ENCODE measurements at regions not wholly inside any gene's neighbourhood (a gene's known extent, or its start where the extent isn't known, plus 50 kb on each side); places are given as distances from the start of the nearest gene placed in this dataset.

DNA sequence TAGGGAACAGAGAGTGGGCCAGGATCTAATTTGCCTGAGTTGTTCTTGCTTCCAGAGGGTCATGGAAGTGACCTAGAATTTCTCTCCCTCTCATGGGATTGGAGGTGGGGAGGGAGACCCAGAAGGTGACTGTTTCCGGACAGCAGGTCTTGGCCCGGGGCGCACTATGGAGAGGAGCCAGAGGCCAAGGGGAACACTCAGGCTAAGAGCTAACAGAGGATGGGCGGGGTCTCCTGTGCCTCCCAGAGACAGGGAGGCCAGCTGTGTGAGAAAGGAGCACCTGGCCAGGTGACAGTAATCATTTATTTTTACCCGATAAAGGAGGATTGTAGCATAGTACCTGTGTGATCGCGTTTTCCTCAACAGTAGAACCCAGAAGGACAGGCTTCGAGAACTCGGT, 50.9 kb upstream of the ANKH start:
- H3K4me3 ChIP-seq (ENCODE audit: control insufficient read depth, low read depth, low read length) = no peak overlapping the region
- TF ChIP-seq, protein P1, sequence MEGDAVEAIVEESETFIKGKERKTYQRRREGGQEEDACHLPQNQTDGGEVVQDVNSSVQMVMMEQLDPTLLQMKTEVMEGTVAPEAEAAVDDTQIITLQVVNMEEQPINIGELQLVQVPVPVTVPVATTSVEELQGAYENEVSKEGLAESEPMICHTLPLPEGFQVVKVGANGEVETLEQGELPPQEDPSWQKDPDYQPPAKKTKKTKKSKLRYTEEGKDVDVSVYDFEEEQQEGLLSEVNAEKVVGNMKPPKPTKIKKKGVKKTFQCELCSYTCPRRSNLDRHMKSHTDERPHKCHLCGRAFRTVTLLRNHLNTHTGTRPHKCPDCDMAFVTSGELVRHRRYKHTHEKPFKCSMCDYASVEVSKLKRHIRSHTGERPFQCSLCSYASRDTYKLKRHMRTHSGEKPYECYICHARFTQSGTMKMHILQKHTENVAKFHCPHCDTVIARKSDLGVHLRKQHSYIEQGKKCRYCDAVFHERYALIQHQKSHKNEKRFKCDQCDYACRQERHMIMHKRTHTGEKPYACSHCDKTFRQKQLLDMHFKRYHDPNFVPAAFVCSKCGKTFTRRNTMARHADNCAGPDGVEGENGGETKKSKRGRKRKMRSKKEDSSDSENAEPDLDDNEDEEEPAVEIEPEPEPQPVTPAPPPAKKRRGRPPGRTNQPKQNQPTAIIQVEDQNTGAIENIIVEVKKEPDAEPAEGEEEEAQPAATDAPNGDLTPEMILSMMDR (conservative IDR thresholded peaks at IDR 0.05; ENCODE audit: control insufficient read depth, insufficient read depth, low read depth, low read length) = no peak
- no peak for DNase-seq (ENCODE audit: low read depth)

Measured in fibroblast of mammary gland (primary cell).